GM23248 (cell line): ENCODE measurements at regions not wholly inside any gene's neighbourhood (a gene's known extent, or its start where the extent isn't known, plus 50 kb on each side); places are given as distances from the start of the nearest gene placed in this dataset.

Source experiments
- EZH2 ChIP-seq: fragments of 200-600 bp; sonication (generic); IDR thresholded peaks from 2 replicates; pipeline ENCODE4 v1.6.1; 2018; ENCODE audit warnings: antibody characterized with exemption, mild to moderate bottlenecking; ENCODE audit not compliant: insufficient read depth, poor library complexity, severe bottlenecking
- EZH2phosphoT487 ChIP-seq: fragments of 200-600 bp; sonication (generic); IDR thresholded peaks from 2 replicates; pipeline ENCODE4 v1.6.1; 2018; ENCODE audit warnings: antibody characterized with exemption, moderate library complexity, mild to moderate bottlenecking, low read depth; ENCODE audit not compliant: insufficient read depth

- TF ChIP-seq EZH2phosphoT487 (no peak), EZH2 (no peak)
These were observed 129.5 kb upstream of the TRIB2 start for GRCh38 chr2:12587228-12587627.
